ENCODE measurements at regions not wholly inside any gene's neighbourhood (a gene's known extent, or its start where the extent isn't known, plus 50 kb on each side); places are given as distances from the start of the nearest gene placed in this dataset.

DNA sequence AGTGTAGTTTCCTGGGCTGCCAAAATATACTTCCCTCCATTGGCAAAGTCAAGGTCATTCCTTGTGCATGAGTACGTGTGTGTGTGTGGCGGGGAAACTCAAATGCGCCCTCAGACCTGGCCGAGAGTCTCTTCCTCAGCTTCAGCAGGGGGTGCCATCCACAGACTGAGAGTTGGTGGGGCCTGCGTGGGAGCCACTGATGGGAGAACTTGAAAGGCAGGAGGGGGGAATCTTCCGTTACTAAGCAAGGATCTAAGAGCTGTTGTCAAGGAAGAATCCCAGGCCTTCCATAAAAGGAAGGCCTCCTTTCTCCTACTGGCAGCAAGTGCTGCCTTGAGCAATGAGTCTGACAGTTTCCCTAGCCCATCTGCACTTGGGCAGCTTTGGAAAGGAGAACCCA lies 274.9 kb downstream of the EMP1 start:
- Histone ChIP-seq H3K4me3 (ENCODE audit: low read length) (no peak overlapping the region), H3K9me3 (ENCODE audit: control insufficient read depth, insufficient read depth, low read length) (peaks cover 3% of the 10 kb centered on the region), H3K27me3 (ENCODE audit: control insufficient read depth, insufficient read depth, low read length) (no peaks in the 10 kb centered on the region), H3K27ac (ENCODE audit: low read length) (no peak overlapping the region), H3K36me3 (ENCODE audit: control insufficient read depth, insufficient read depth, low read length) (no peaks in the 10 kb centered on the region), H3K4me1 (ENCODE audit: control insufficient read depth, insufficient read depth, low read length) (no peaks in the 10 kb centered on the region)
- Mint-ChIP-seq H3K4me3 (no peak overlapping the region), H3K9me3 (peaks cover 0 to 2% of the 10 kb centered on the region in 2 donors), H3K27ac (no peak overlapping the region), H3K4me1 (no peaks in the 10 kb centered on the region), H3K27me3 (ENCODE audit: low read depth in 2 of 2) (peaks cover 0 to 12% of the 10 kb centered on the region in 2 donors), H3K36me3 (no peaks in the 10 kb centered on the region)
- no peak for TF ChIP-seq CTCF (IDR thresholded peaks at IDR 0.05)
- no peak for DNase-seq
- 89% methylated on average over 6 of the region's 6 CpGs for WGBS (ENCODE audit: insufficient coverage)
- intact Hi-C loops (cut with micrococcal nuclease) = no loop called here
- ATAC-seq = no peak

DNA sequence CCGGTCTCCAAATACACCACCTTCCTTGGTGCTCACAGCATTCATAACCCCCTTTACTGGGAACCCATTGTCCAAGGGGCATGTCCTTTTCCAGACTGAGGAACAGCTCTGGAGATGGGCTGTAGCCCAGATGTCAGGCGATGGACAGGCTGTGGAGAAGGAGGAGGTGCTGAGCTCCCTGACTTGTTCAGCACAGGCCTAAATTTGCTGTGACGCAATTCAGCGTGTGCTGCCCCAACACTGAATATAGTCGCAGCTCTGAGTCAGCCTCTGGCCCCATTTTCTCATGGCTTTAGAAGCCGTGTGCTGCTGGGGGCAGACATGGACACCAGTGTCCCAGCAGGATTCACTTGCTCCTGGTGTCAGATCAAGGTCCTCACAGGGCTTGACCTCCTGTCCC lies 269.1 kb downstream of the EMP1 start:
- H3K27me3 ChIP-seq (ENCODE audit: control insufficient read depth, insufficient read depth, low read length) = no peaks in the 10 kb centered on the region
- Mint-ChIP-seq H3K36me3 (no peaks in the 10 kb centered on the region), H3K9me3 (no peaks in the 10 kb centered on the region), H3K4me3 (no peak overlapping the region), H3K4me1 (no peaks in the 10 kb centered on the region), H3K27ac (no peak overlapping the region), H3K27me3 (ENCODE audit: low read depth in 2 of 2) (peaks cover 0 to 12% of the 10 kb centered on the region in 2 donors)
- H3K4me1 ChIP-seq (ENCODE audit: control insufficient read depth, insufficient read depth, low read length) = no peaks in the 10 kb centered on the region
- no peak overlapping the region for H3K27ac ChIP-seq (ENCODE audit: low read length)
- H3K4me3 ChIP-seq (ENCODE audit: low read length) = no peak overlapping the region
- H3K36me3 ChIP-seq (ENCODE audit: control insufficient read depth, insufficient read depth, low read length) = no peaks in the 10 kb centered on the region
- DNase-seq (no peak), ATAC-seq (no peak)
- intact Hi-C loops (cut with micrococcal nuclease) = no loop called here
- 88% methylated on average over 6 of the region's 6 CpGs for WGBS (ENCODE audit: insufficient coverage)
- no peaks in the 10 kb centered on the region for H3K9me3 ChIP-seq (ENCODE audit: control insufficient read depth, insufficient read depth, low read length)
- TF ChIP-seq CTCF (IDR thresholded peaks at IDR 0.05) = no peak

DNA sequence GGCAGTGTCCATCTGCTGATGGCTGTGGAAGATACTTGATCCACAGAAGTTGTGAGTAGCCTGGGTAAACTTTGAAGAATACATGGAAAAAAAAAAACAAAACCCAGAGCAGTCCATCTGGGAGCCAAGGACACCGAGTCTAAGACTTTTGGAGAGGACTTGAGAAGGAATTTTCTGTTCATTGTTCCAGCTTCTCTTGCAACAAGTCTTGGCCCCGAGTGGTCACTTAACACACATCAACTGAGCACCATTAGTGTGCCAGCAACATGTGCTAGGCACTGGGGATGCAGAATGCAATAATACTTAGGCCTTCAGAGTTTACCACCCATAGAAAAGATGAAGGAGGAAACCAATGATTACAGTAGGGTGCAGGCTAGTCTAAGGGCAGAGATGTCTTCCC lies 266.7 kb downstream of the EMP1 start:
- Histone ChIP-seq H3K27ac (ENCODE audit: low read length) (no peak overlapping the region), H3K36me3 (ENCODE audit: control insufficient read depth, insufficient read depth, low read length) (no peaks in the 10 kb centered on the region), H3K4me1 (ENCODE audit: control insufficient read depth, insufficient read depth, low read length) (no peaks in the 10 kb centered on the region), H3K4me3 (ENCODE audit: low read length) (no peak overlapping the region), H3K27me3 (ENCODE audit: control insufficient read depth, insufficient read depth, low read length) (no peaks in the 10 kb centered on the region), H3K9me3 (ENCODE audit: control insufficient read depth, insufficient read depth, low read length) (no peaks in the 10 kb centered on the region)
- Mint-ChIP-seq H3K27ac (no peak overlapping the region), H3K27me3 (ENCODE audit: low read depth in 2 of 2) (peaks cover 7 to 10% of the 10 kb centered on the region in 2 donors), H3K4me3 (no peak overlapping the region), H3K36me3 (no peaks in the 10 kb centered on the region), H3K9me3 (no peaks in the 10 kb centered on the region), H3K4me1 (no peaks in the 10 kb centered on the region)
- no peak for TF ChIP-seq CTCF (IDR thresholded peaks at IDR 0.05)
- DNase-seq (no peak), ATAC-seq (no peak)
- WGBS (ENCODE audit: insufficient coverage) = 68% methylated on average over 2 of the region's 2 CpGs
- intact Hi-C loops (cut with micrococcal nuclease) = no loop called here

- no peaks in the 10 kb centered on the region for H3K36me3 Mint-ChIP-seq
- H3K27ac ChIP-seq (ENCODE audit: low read length) = no peak overlapping the region
- H3K4me3 ChIP-seq (ENCODE audit: low read length) = no peak overlapping the region
- H3K9me3 ChIP-seq (ENCODE audit: control insufficient read depth, insufficient read depth, low read length) = peaks cover 2% of the 10 kb centered on the region
- ATAC-seq (no peak), DNase-seq (no peak)
- no peaks in the 10 kb centered on the region for H3K9me3 Mint-ChIP-seq
- H3K36me3 ChIP-seq (ENCODE audit: control insufficient read depth, insufficient read depth, low read length) = no peaks in the 10 kb centered on the region
- TF ChIP-seq CTCF (IDR thresholded peaks at IDR 0.05) = no peak
- no peaks in the 10 kb centered on the region for H3K4me1 ChIP-seq (ENCODE audit: control insufficient read depth, insufficient read depth, low read length)
- H3K4me1 Mint-ChIP-seq = no peaks in the 10 kb centered on the region
- no peak overlapping the region for H3K27ac Mint-ChIP-seq
- peaks cover 6 to 7% of the 10 kb centered on the region in 2 donors for H3K27me3 Mint-ChIP-seq (ENCODE audit: low read depth in 2 of 2)
- intact Hi-C loops (cut with micrococcal nuclease) = no loop called here
- H3K4me3 Mint-ChIP-seq = no peak overlapping the region
- WGBS (ENCODE audit: insufficient coverage) = 83% methylated on average over 2 of the region's 3 CpGs
- H3K27me3 ChIP-seq (ENCODE audit: control insufficient read depth, insufficient read depth, low read length) = no peaks in the 10 kb centered on the region
Observed at GRCh38 chr12:13462450-13462849, 265.9 kb downstream of the EMP1 start.
